Nephron (organoid): ENCODE measurements at regions not wholly inside any gene's neighbourhood (a gene's known extent, or its start where the extent isn't known, plus 50 kb on each side); places are given as distances from the start of the nearest gene placed in this dataset.

Experiments used
- H3K27ac Mint-ChIP-seq, 3 experiments: 2 replicates each; pipeline ENCODE4 v1.8.0; 2020; ENCODE audit warnings: mixed read lengths in 3 of 3, mild to moderate bottlenecking in 2 of 3, moderate library complexity in 1 of 3
- H3K27me3 Mint-ChIP-seq: 2 replicates; pipeline ENCODE4 v1.8.0; 2021; ENCODE audit warnings: low read depth, mild to moderate bottlenecking, moderate library complexity, mixed read lengths
- H3K36me3 Mint-ChIP-seq: 2 replicates; pipeline ENCODE4 v1.8.0; 2020; ENCODE audit warnings: low read depth, mixed read lengths
- H3K4me1 Mint-ChIP-seq: 2 replicates; pipeline ENCODE4 v1.8.0; 2020; ENCODE audit warnings: mixed read lengths
- H3K4me3 Mint-ChIP-seq, 3 experiments: 2 replicates each; pipeline ENCODE4 v1.8.0; 2020; ENCODE audit warnings: mild to moderate bottlenecking in 3 of 3, mixed read lengths in 3 of 3, moderate library complexity in 2 of 3
- H3K9me3 Mint-ChIP-seq: 2 replicates; pipeline ENCODE4 v1.8.0; 2020; ENCODE audit warnings: mixed read lengths
- CTCF ChIP-seq, 3 experiments: fragments of 200-600 bp; sonication (generic); IDR thresholded peaks; one replicate each; pipeline ENCODE4 v1.5.0; 2021; ENCODE audit warnings: antibody characterized with exemption in 3 of 3; ENCODE audit not compliant: unreplicated experiment in 3 of 3

GRCh38 chr18:6505498-6505875 is 90.8 kb upstream of the L3MBTL4 start:
- Mint-ChIP-seq H3K4me1 (peaks cover 20% of the 10 kb centered on the region), H3K27me3 (peaks cover 4% of the 10 kb centered on the region), H3K9me3 (no peaks in the 10 kb centered on the region), H3K36me3 (no peaks in the 10 kb centered on the region), H3K27ac (peak overlapping the region in 2 of 3 experiments; percentile 12 to 35), H3K4me3 (no peak overlapping the region)
- no peak for TF ChIP-seq CTCF (IDR thresholded peaks at IDR 0.05; ENCODE audit: unreplicated experiment in 3 of 3)

- H3K9me3 Mint-ChIP-seq = no peaks in the 10 kb centered on the region
- no peaks in the 10 kb centered on the region for H3K36me3 Mint-ChIP-seq
- no peak for TF ChIP-seq CTCF (IDR thresholded peaks at IDR 0.05; ENCODE audit: unreplicated experiment in 3 of 3)
- H3K4me1 Mint-ChIP-seq = peaks cover 20% of the 10 kb centered on the region
- H3K27ac Mint-ChIP-seq = peak overlapping the region; percentile 50 to 84 (median 54)
- H3K4me3 Mint-ChIP-seq = no peak overlapping the region
- H3K27me3 Mint-ChIP-seq = peaks cover 4% of the 10 kb centered on the region
Observed at GRCh38 chr18:6509417-6509816, 94.7 kb upstream of the L3MBTL4 start.

GRCh38 chr18:6509832-6510231 is 95.1 kb upstream of the L3MBTL4 start:
- H3K27me3 Mint-ChIP-seq = peaks cover 4% of the 10 kb centered on the region
- H3K4me1 Mint-ChIP-seq = peaks cover 20% of the 10 kb centered on the region
- H3K36me3 Mint-ChIP-seq = no peaks in the 10 kb centered on the region
- H3K27ac Mint-ChIP-seq = peak overlapping the region; percentile 50 to 84 (median 54)
- no peaks in the 10 kb centered on the region for H3K9me3 Mint-ChIP-seq
- no peak overlapping the region for H3K4me3 Mint-ChIP-seq
- no peak for TF ChIP-seq CTCF (IDR thresholded peaks at IDR 0.05; ENCODE audit: unreplicated experiment in 3 of 3)

GRCh38 chr18:6520901-6521300 is 106.2 kb upstream of the L3MBTL4 start:
- H3K4me1 Mint-ChIP-seq = no peaks in the 10 kb centered on the region
- no peak overlapping the region for H3K27ac Mint-ChIP-seq
- H3K4me3 Mint-ChIP-seq = no peak overlapping the region
- peaks cover 45% of the 10 kb centered on the region for H3K9me3 Mint-ChIP-seq
- no peak for TF ChIP-seq CTCF (IDR thresholded peaks at IDR 0.05; ENCODE audit: unreplicated experiment in 3 of 3)
- no peaks in the 10 kb centered on the region for H3K27me3 Mint-ChIP-seq
- peaks cover 3% of the 10 kb centered on the region for H3K36me3 Mint-ChIP-seq

- no peaks in the 10 kb centered on the region for H3K27me3 Mint-ChIP-seq
- peak; percentile 30 to 35 (median 30) for TF ChIP-seq CTCF (IDR thresholded peaks at IDR 0.05; ENCODE audit: unreplicated experiment in 3 of 3)
- peaks cover 40% of the 10 kb centered on the region for H3K9me3 Mint-ChIP-seq
- H3K27ac Mint-ChIP-seq = no peak overlapping the region
- H3K36me3 Mint-ChIP-seq = peaks cover 3% of the 10 kb centered on the region
- no peak overlapping the region for H3K4me3 Mint-ChIP-seq
- no peaks in the 10 kb centered on the region for H3K4me1 Mint-ChIP-seq
Observed at GRCh38 chr18:6521803-6522418, 107.2 kb upstream of the L3MBTL4 start.

- Mint-ChIP-seq H3K4me1 (no peaks in the 10 kb centered on the region), H3K36me3 (no peaks in the 10 kb centered on the region), H3K27me3 (no peaks in the 10 kb centered on the region), H3K4me3 (no peak overlapping the region), H3K9me3 (peaks cover 18% of the 10 kb centered on the region), H3K27ac (no peak overlapping the region)
- TF ChIP-seq CTCF (IDR thresholded peaks at IDR 0.05; ENCODE audit: unreplicated experiment in 3 of 3) = no peak
Observed at GRCh38 chr18:6525604-6526003, 110.9 kb upstream of the L3MBTL4 start.
